SU-DHL-6 (cell line): ENCODE measurements at regions not wholly inside any gene's neighbourhood (a gene's known extent, or its start where the extent isn't known, plus 50 kb on each side); places are given as distances from the start of the nearest gene placed in this dataset.

Experiments used
- H2AFZ ChIP-seq: fragments of 200-600 bp; sonication (generic); 2 replicates; pipeline ENCODE4 v1.6.1; 2014; ENCODE audit warnings: low read depth, mild to moderate bottlenecking, moderate library complexity, mixed read lengths, antibody characterized with exemption, low read length; ENCODE audit not compliant: severe bottlenecking
- H3F3A ChIP-seq: fragments of 200-600 bp; shearing (Covaris generic); 2 replicates; pipeline ENCODE4 v1.6.0; 2016; ENCODE audit warnings: antibody characterized with exemption, mild to moderate bottlenecking; ENCODE audit not compliant: insufficient read depth
- H3K27ac ChIP-seq: fragments of 200-600 bp; sonication (generic); 2 replicates; pipeline ENCODE4 v1.5.1; 2016; ENCODE audit warnings: low read depth, mild to moderate bottlenecking, low read length, moderate library complexity, mixed read lengths
- H3K27me3 ChIP-seq: fragments of 200-600 bp; sonication (generic), shearing (Covaris generic); 2 replicates; pipeline ENCODE4 v1.6.0; 2014; ENCODE audit warnings: mild to moderate bottlenecking, low read length
- H3K36me3 ChIP-seq: fragments of 200-600 bp; sonication (generic); 2 replicates; pipeline ENCODE4 v1.6.1; 2014; ENCODE audit warnings: mild to moderate bottlenecking, low read length, mixed read lengths
- H3K4me2 ChIP-seq: fragments of 300-600, 200-600 bp; shearing (Covaris generic), sonication (generic); 2 replicates; pipeline ENCODE4 v1.6.0; 2014; ENCODE audit warnings: low read length, low read depth, mild to moderate bottlenecking; ENCODE audit not compliant: poor library complexity, severe bottlenecking
- H3K4me3 ChIP-seq: fragments of 200-600 bp; sonication (generic); 2 replicates; pipeline ENCODE4 v1.5.1; 2014; ENCODE audit warnings: antibody characterized with exemption, low read length, mild to moderate bottlenecking, mixed read lengths; ENCODE audit not compliant: insufficient read depth, poor library complexity, severe bottlenecking
- H3K79me2 ChIP-seq: fragments of 200-600 bp; sonication (generic); 2 replicates; pipeline ENCODE4 v1.6.1; 2014; ENCODE audit warnings: mild to moderate bottlenecking, low read length, moderate library complexity; ENCODE audit not compliant: insufficient read depth
- H3K9ac ChIP-seq: fragments of 200-600 bp; sonication (generic); 2 replicates; pipeline ENCODE4 v1.7.0; 2014; ENCODE audit warnings: mild to moderate bottlenecking, low read length
- H3K9me2 ChIP-seq: fragments of 200-600 bp; sonication (generic); replicated peaks from 2 replicates; pipeline ENCODE4 v1.6.1; 2014; ENCODE audit warnings: low read length; ENCODE audit not compliant: insufficient read depth
- H3K9me3 ChIP-seq: fragments of 200-600 bp; sonication (generic); 2 replicates; pipeline ENCODE4 v1.6.1; 2014; ENCODE audit warnings: low read length, mixed read lengths; ENCODE audit not compliant: insufficient read depth
- H4K20me1 ChIP-seq: fragments of 200-600 bp; sonication (generic); 2 replicates; pipeline ENCODE4 v1.6.1; 2014; ENCODE audit warnings: low read depth, mild to moderate bottlenecking, antibody characterized with exemption, low read length, moderate library complexity, mixed read lengths
- CTCF ChIP-seq: fragments of 200-600 bp; sonication (generic); IDR thresholded peaks from one replicate; pipeline ENCODE4 v1.5.1; 2017; ENCODE audit warnings: antibody characterized with exemption, mild to moderate bottlenecking, low read length, moderate library complexity; ENCODE audit not compliant: insufficient read depth, poor library complexity, severe bottlenecking
- EZH2phosphoT487 ChIP-seq: fragments of 200-600 bp; sonication (generic), shearing (Covaris generic); conservative IDR thresholded peaks from 2 replicates; pipeline ENCODE4 v1.6.1; 2018; ENCODE audit warnings: mild to moderate bottlenecking, antibody characterized with exemption, low read length, moderate library complexity, mixed read lengths

GRCh38 chr5:4479426-4479825 is 660.7 kb upstream of the ADAMTS16 start:
- Histone ChIP-seq H3K4me2 (no peak overlapping the region), H4K20me1 (no peaks in the 10 kb centered on the region), H3K9ac (no peak overlapping the region), H2AFZ (no peak overlapping the region), H3K27ac (no peak overlapping the region), H3K9me3 (no peaks in the 10 kb centered on the region), H3K36me3 (no peaks in the 10 kb centered on the region), H3K79me2 (no peaks in the 10 kb centered on the region), H3K9me2 (no peaks in the 10 kb centered on the region), H3K4me3 (no peak overlapping the region), H3F3A (no peaks in the 10 kb centered on the region), H3K27me3 (no peaks in the 10 kb centered on the region)
- no peak for TF ChIP-seq CTCF

- H3K27me3 ChIP-seq = no peaks in the 10 kb centered on the region
- TF ChIP-seq CTCF (no peak), EZH2phosphoT487 (no peak)
- H3K27ac ChIP-seq = no peak overlapping the region
These were observed 659.4 kb upstream of the ADAMTS16 start for GRCh38 chr5:4480528-4481349.

GRCh38 chr5:4487581-4487980 is 652.5 kb upstream of the ADAMTS16 start:
- Histone ChIP-seq H3K4me2 (no peak overlapping the region), H3K9me2 (no peaks in the 10 kb centered on the region), H3K27ac (no peak overlapping the region), H4K20me1 (no peaks in the 10 kb centered on the region; the same call in 1 of the 2 replicates), H3K36me3 (no peaks in the 10 kb centered on the region), H3K9ac (no peak overlapping the region), H3K27me3 (no peaks in the 10 kb centered on the region), H3K79me2 (no peaks in the 10 kb centered on the region), H3F3A (no peaks in the 10 kb centered on the region), H2AFZ (no peak overlapping the region), H3K4me3 (no peak overlapping the region), H3K9me3 (no peaks in the 10 kb centered on the region)
- TF ChIP-seq CTCF (no peak), EZH2phosphoT487 (no peak)

More at GRCh38 chr5:4480528-4481349, 659.4 kb upstream of the ADAMTS16 start:
- H3K4me2 ChIP-seq = no peak overlapping the region
- no peaks in the 10 kb centered on the region for H3K36me3 ChIP-seq
- no peaks in the 10 kb centered on the region for H3K9me2 ChIP-seq
- no peak overlapping the region for H3K4me3 ChIP-seq
- H2AFZ ChIP-seq = no peak overlapping the region
- no peaks in the 10 kb centered on the region for H3F3A ChIP-seq
- no peaks in the 10 kb centered on the region for H3K9me3 ChIP-seq
- no peaks in the 10 kb centered on the region for H3K79me2 ChIP-seq
- H3K9ac ChIP-seq = no peak overlapping the region
- H4K20me1 ChIP-seq = no peaks in the 10 kb centered on the region; the same call in 1 of the 2 replicates
